ENCODE measurements at regions not wholly inside any gene's neighbourhood (a gene's known extent, or its start where the extent isn't known, plus 50 kb on each side); places are given as distances from the start of the nearest gene placed in this dataset.

- TF ChIP-seq CTCF (conservative IDR thresholded peaks at IDR 0.05; ENCODE audit: low read length) (no peak), EZH2phosphoT487 (IDR thresholded peaks at IDR 0.05; ENCODE audit: borderline replicate concordance, low read depth, low read length) (no peak)
These were observed 94.6 kb downstream of the IGLL1 start for GRCh38 chr22:23485490-23485889.

Data from OCI-LY7 (cell line).